ENCODE measurements at regions not wholly inside any gene's neighbourhood (a gene's known extent, or its start where the extent isn't known, plus 50 kb on each side); places are given as distances from the start of the nearest gene placed in this dataset.

DNA sequence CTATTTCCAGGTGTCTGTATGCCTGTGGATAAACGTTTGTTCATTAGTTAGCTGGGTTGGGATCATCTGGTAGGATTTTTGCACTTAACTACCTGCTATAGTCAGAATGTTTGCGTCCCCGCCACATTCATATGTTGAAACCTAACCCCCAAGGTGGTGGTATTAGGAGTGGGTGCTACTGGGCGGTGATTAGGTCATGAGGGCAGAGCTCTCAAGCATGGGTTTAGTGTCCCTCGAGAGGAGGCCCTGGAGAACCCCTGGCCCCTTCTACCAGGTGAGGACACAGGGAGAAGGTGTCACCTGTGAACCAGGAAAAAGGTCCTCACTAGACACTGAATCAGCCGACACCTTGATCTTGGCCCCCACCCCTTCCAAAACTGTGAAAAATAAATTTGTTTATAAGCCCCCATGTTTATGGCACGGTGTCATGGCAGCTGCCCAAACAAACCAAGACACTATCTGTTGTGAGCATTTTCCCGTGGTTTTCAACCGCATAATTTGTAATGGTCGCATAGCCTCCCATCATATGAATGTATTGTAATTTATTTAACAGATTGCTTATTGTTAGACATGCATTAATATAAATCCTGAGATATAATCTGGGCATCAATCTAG, 92.7 kb upstream of the TRIM2 start:
- no peak overlapping the region for H3K4me3 ChIP-seq (ENCODE audit: low read depth, low read length)
- DNase-seq (ENCODE audit: low read depth) = no peak
- TF ChIP-seq, protein P1, sequence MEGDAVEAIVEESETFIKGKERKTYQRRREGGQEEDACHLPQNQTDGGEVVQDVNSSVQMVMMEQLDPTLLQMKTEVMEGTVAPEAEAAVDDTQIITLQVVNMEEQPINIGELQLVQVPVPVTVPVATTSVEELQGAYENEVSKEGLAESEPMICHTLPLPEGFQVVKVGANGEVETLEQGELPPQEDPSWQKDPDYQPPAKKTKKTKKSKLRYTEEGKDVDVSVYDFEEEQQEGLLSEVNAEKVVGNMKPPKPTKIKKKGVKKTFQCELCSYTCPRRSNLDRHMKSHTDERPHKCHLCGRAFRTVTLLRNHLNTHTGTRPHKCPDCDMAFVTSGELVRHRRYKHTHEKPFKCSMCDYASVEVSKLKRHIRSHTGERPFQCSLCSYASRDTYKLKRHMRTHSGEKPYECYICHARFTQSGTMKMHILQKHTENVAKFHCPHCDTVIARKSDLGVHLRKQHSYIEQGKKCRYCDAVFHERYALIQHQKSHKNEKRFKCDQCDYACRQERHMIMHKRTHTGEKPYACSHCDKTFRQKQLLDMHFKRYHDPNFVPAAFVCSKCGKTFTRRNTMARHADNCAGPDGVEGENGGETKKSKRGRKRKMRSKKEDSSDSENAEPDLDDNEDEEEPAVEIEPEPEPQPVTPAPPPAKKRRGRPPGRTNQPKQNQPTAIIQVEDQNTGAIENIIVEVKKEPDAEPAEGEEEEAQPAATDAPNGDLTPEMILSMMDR (IDR thresholded peaks at IDR 0.05; ENCODE audit: insufficient read depth, low read depth, low read length) = no peak

DNA sequence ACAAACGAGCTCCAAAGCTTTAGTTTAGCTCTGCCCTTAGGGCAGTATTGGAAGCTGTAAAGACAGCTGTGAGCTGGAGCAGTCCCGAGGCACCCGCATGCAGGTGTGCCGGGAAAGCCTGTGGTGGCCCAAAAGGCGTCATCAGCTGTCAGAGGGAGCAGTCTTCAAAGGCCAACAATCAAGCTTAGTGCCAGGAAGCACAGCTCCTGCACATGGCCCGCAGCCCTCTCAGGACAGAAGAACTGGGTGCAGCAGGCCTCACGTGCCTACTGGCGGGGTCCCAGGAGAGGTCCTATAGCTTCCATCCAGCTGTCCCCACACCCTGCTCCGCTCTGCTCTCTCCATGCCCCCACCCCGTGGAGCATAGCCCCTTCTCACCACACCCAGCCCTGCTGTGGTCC, 92.2 kb upstream of the TRIM2 start:
- no peak overlapping the region for H3K4me3 ChIP-seq (ENCODE audit: low read depth, low read length)
- TF ChIP-seq, protein P1 (IDR thresholded peaks at IDR 0.05; ENCODE audit: insufficient read depth, low read depth, low read length) = no peak
- no peak for DNase-seq (ENCODE audit: low read depth)

DNA sequence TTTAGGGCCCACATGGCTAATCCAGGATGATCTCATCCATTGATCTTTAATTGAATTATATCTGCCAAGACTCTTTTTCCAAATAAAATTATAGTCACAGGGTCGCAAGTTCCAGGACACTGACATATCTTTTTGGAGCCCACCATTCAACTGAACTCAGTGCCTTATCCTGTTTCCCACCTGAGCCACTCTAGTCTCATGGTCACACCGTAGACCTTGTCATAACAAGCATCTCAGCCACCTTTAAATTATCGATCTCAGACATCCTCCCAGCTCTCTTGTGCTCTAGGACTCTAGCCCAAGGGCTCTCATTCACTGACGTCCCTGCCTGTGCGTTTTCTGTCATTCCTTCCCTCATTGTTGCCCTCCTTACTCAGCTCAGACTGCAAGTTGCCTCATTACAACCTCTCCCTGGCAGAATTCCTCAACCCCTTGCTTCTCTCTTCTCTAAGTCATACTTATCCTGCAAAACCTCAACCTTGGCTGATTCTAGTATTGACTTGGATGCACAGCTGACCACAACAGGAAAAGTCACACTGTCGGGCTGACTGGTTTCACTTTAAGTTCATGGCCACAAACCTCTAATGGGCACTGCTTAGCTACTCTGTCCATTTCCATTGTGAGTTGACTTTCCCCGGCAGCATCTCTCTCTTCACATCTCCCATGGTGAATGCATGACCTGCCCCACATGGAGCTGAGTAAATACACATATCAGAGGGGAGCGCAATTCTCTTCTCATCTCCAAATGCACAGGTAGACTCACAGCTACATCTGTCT, 91.0 kb upstream of the TRIM2 start:
- no peak for DNase-seq (ENCODE audit: low read depth)
- TF ChIP-seq, protein P1 (IDR thresholded peaks at IDR 0.05; ENCODE audit: insufficient read depth, low read depth, low read length) = no peak
- H3K4me3 ChIP-seq (ENCODE audit: low read depth, low read length) = no peak overlapping the region

DNA sequence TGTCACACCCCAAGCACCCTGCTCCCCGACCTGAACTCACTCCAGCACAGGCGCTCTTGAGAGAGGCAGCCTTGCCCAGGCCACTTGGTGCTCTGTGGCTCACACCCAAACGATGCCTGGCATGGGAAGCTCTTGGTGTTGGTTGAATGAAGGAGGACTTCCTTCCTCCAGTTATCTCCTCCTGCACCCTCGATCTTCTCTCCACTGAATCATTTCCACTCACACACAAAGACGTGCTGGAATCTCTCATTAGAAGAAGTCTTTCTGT, 90.5 kb upstream of the TRIM2 start:
- DNase-seq (ENCODE audit: low read depth) = no peak
- no peak overlapping the region for H3K4me3 ChIP-seq (ENCODE audit: low read depth, low read length)
- TF ChIP-seq, protein P1 (IDR thresholded peaks at IDR 0.05; ENCODE audit: insufficient read depth, low read depth, low read length) = no peak

DNA sequence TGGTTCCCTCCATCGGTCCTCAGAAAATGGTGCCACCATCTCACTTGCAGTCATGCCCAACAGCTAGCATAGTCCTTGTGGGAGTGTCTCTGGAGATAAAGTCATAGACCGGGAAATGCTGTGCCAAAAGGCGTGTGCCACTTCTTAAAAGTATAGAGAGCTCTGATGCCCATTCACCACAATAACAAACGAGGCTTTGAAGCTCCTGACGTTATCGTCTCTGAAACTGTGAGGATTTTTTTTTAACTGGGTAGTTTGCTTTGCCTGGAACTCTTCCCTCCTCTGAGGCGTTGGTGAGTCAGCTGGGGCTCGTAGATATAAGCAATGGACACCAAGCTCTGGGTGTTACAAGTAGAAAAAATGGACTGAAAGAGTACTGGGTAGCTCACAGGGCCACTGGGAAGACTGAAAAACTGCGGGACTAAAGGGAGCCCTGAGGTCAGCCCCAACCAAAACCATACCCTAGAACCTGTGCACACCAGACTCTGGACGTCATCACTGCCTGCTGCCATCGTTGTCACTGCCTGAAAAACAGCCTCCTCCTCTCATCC, 89.4 kb upstream of the TRIM2 start:
- H3K4me3 ChIP-seq (ENCODE audit: low read depth, low read length) = no peak overlapping the region
- TF ChIP-seq, protein P1 (IDR thresholded peaks at IDR 0.05; ENCODE audit: insufficient read depth, low read depth, low read length) = no peak
- DNase-seq (ENCODE audit: low read depth) = peak; percentile 43

DNA sequence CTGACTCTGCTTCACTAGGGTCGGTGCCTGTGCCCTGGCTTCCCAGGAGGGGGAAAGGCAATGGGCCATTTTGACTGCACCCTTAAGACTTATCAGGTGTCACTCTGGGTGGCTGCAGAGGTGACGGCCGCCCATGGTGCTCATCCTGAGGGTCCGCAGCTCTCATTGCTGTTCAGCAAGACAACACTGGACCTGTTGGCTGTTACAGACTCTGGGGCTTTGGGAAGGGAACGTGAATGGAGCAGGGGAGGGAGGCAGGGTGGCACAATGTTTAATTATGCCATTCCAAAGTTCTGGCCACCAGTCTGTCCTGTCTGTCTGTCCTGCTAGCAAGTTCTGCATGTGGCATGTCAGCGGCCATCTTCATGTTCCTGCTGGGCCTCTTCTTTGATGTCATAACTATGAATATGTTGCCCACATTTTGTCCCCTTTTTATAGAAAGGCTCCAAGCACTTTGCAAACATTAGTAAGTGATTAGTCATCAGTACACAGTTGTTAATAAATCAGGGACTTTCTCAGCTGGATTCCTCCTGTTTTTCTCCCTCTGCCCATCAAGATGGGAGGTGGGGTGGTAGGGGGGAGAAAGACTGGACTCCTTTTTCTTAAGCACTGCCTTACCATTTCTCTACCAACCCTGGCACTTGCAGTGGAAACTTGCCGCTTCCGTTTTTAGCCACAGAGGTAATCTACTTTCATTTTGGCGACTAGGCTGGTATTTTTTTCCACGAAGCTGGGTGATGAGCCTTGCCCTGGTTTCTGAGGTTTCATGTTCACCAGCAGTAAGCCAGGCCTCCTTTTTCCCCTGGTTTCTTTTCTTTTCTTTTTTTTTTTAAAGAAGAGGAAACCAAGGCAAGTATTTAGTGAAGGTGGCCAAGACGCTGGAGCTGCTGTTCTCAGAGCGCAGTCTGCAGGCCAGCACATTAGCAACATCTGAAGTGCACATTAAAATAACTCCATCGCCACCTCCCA, 88.6 kb upstream of the TRIM2 start:
- TF ChIP-seq, protein P1 (IDR thresholded peaks at IDR 0.05; ENCODE audit: insufficient read depth, low read depth, low read length) = no peak
- DNase-seq (ENCODE audit: low read depth) = peak; percentile 57
- peak overlapping the region; percentile 7 for H3K4me3 ChIP-seq (ENCODE audit: low read depth, low read length)
